Right renal pelvis (tissue), 4 donors: ENCODE measurements at regions not wholly inside any gene's neighbourhood (a gene's known extent, or its start where the extent isn't known, plus 50 kb on each side); places are given as distances from the start of the nearest gene placed in this dataset.
"Not testable (repeated sequence)": the region's sequence is repeated elsewhere in the genome, so short reads cannot be mapped to it uniquely, and the experiment has no call there.

Experiments
- DNase-seq, 4 donors: peaks; one replicate each; pipeline ENCODE4 v3.0.0-alpha.2; 2013; ENCODE audit warnings: low read depth in 4 of 4, low spot score in 3 of 4, missing footprints in 1 of 4

- no peak for DNase-seq
These were observed 1002.8 kb upstream of the NRXN1 start for GRCh38 chr2:52034706-52035105.

- DNase-seq: no peak
These were observed 990.1 kb upstream of the NRXN1 start for GRCh38 chr2:52022006-52022405.

GRCh38 chr2:52017646-52018235 lies 985.8 kb upstream of the NRXN1 start:
- DNase-seq: no peak

- DNase-seq: not testable (repeated sequence)
These were observed 975.0 kb upstream of the NRXN1 start for GRCh38 chr2:52006821-52007366.

- no peak for DNase-seq
These were observed 968.4 kb upstream of the NRXN1 start for GRCh38 chr2:52000151-52000855.

- no peak for DNase-seq
These were observed 967.0 kb upstream of the NRXN1 start for GRCh38 chr2:51998890-51999289.

- no peak for DNase-seq
These were observed 965.6 kb upstream of the NRXN1 start for GRCh38 chr2:51997571-51997970.

- no peak for DNase-seq
These were observed 963.4 kb upstream of the NRXN1 start for GRCh38 chr2:51995293-51995692.

- DNase-seq: no peak
These were observed 962.3 kb upstream of the NRXN1 start for GRCh38 chr2:51994123-51994763.

GRCh38 chr2:51990684-51991083 lies 958.8 kb upstream of the NRXN1 start:
- DNase-seq: no peak

GRCh38 chr2:51986101-51986500 lies 954.2 kb upstream of the NRXN1 start:
- DNase-seq: no peak

- no peak for DNase-seq
These were observed 949.9 kb upstream of the NRXN1 start for GRCh38 chr2:51981783-51982182.

GRCh38 chr2:51976623-51977022 lies 944.7 kb upstream of the NRXN1 start:
- no peak for DNase-seq

GRCh38 chr2:51971136-51971535 lies 939.2 kb upstream of the NRXN1 start:
- DNase-seq: no peak

GRCh38 chr2:51969347-51969746 lies 937.4 kb upstream of the NRXN1 start:
- DNase-seq: no peak

GRCh38 chr2:51960841-51961335 lies 929.0 kb upstream of the NRXN1 start:
- DNase-seq: no peak

GRCh38 chr2:51960281-51960680 lies 928.3 kb upstream of the NRXN1 start:
- no peak for DNase-seq

GRCh38 chr2:51959696-51960095 lies 927.8 kb upstream of the NRXN1 start:
- DNase-seq: no peak

GRCh38 chr2:51953931-51954330 lies 922.0 kb upstream of the NRXN1 start:
- no peak for DNase-seq

- no peak for DNase-seq
These were observed 889.1 kb upstream of the NRXN1 start for GRCh38 chr2:51921076-51921475.

- no peak for DNase-seq
These were observed 888.6 kb upstream of the NRXN1 start for GRCh38 chr2:51920509-51920908.

GRCh38 chr2:51919395-51919794 lies 887.5 kb upstream of the NRXN1 start:
- DNase-seq: no peak
